ENCODE measurements at regions not wholly inside any gene's neighbourhood (a gene's known extent, or its start where the extent isn't known, plus 50 kb on each side); places are given as distances from the start of the nearest gene placed in this dataset.

- DNase-seq (ENCODE audit: low spot score): no peak
- no peaks in the 10 kb centered on the region for H3K4me1 ChIP-seq (ENCODE audit: control insufficient read depth in 4 of 4, insufficient read depth in 4 of 4, low read length in 3 of 4)
- no peaks in the 10 kb centered on the region for H3K27me3 ChIP-seq (ENCODE audit: control insufficient read depth in 4 of 4, insufficient read depth in 4 of 4, low read length in 3 of 4)
- H3K36me3 ChIP-seq (ENCODE audit: control insufficient read depth in 4 of 4, insufficient read depth in 3 of 4, low read depth in 1 of 4, low read length in 3 of 4): no peaks in the 10 kb centered on the region
- TF ChIP-seq NR2F2 (IDR thresholded peaks at IDR 0.05) (no peak), MAX (IDR thresholded peaks at IDR 0.05) (no peak), SP1 (IDR thresholded peaks at IDR 0.05) (no peak), GABPA (IDR thresholded peaks at IDR 0.05 in 1 of 2, conservative IDR thresholded peaks at IDR 0.05 in 1 of 2) (no peak), RAD21 (IDR thresholded peaks at IDR 0.05) (no peak)
- no peak overlapping the region for H3K9ac ChIP-seq (ENCODE audit: low read depth in 1 of 2, low read length in 2 of 2)
- no peak overlapping the region for H3K4me3 ChIP-seq (ENCODE audit: low read depth in 1 of 3, low read length in 3 of 3)
- no peaks in the 10 kb centered on the region for H3K9me3 ChIP-seq (ENCODE audit: control insufficient read depth in 4 of 4, low read length in 3 of 4)
- 72% methylated on average over 5 of the region's 5 CpGs for whole genome bisulfite sequencing
- H3K27ac ChIP-seq (ENCODE audit: low read depth in 1 of 2, low read length in 2 of 2): no peak overlapping the region
These were observed 120.3 kb downstream of the MAD2L1 start for GRCh38 chr4:119946359-119946758.

- Histone ChIP-seq H3K27me3 (ENCODE audit: control insufficient read depth in 4 of 4, insufficient read depth in 4 of 4, low read length in 3 of 4) (no peaks in the 10 kb centered on the region), H3K4me1 (ENCODE audit: control insufficient read depth in 4 of 4, insufficient read depth in 4 of 4, low read length in 3 of 4) (no peaks in the 10 kb centered on the region), H3K27ac (ENCODE audit: low read depth in 1 of 2, low read length in 2 of 2) (no peak overlapping the region), H3K4me3 (ENCODE audit: low read depth in 1 of 3, low read length in 3 of 3) (no peak overlapping the region), H3K9ac (ENCODE audit: low read depth in 1 of 2, low read length in 2 of 2) (no peak overlapping the region), H3K36me3 (ENCODE audit: control insufficient read depth in 4 of 4, insufficient read depth in 3 of 4, low read depth in 1 of 4, low read length in 3 of 4) (no peaks in the 10 kb centered on the region), H3K9me3 (ENCODE audit: control insufficient read depth in 4 of 4, low read length in 3 of 4) (no peaks in the 10 kb centered on the region)
- TF ChIP-seq HNF4G (IDR thresholded peaks at IDR 0.05) (no peak), SP1 (IDR thresholded peaks at IDR 0.05) (no peak)
- WGBS: 75% methylated on average over 1 of the region's 1 CpG
- no peak for DNase-seq (ENCODE audit: low spot score)
These were observed 123.8 kb downstream of the MAD2L1 start for GRCh38 chr4:119942806-119943205.

GRCh38 chr4:119940557-119940956 lies 126.1 kb downstream of the MAD2L1 start:
- 82% methylated on average over 1 of the region's 1 CpG for WGBS

GRCh38 chr4:119939071-119939995 lies 127.3 kb downstream of the MAD2L1 start:
- H3K36me3 ChIP-seq (ENCODE audit: control insufficient read depth in 4 of 4, insufficient read depth in 3 of 4, low read depth in 1 of 4, low read length in 3 of 4): no peaks in the 10 kb centered on the region
- no peak for DNase-seq (ENCODE audit: low spot score)
- H3K4me3 ChIP-seq (ENCODE audit: low read depth in 1 of 3, low read length in 3 of 3): no peak overlapping the region
- TF ChIP-seq NR2F2 (IDR thresholded peaks at IDR 0.05): no peak
- TF ChIP-seq HNF4G (IDR thresholded peaks at IDR 0.05): no peak
- TF ChIP-seq RXRA (IDR thresholded peaks at IDR 0.05): no peak
- TF ChIP-seq GABPA (IDR thresholded peaks at IDR 0.05 in 1 of 2, conservative IDR thresholded peaks at IDR 0.05 in 1 of 2): no peak
- no peak for TF ChIP-seq MAX (IDR thresholded peaks at IDR 0.05)
- TF ChIP-seq ZBTB33 (IDR thresholded peaks at IDR 0.05): no peak
- H3K27ac ChIP-seq (ENCODE audit: low read depth in 1 of 2, low read length in 2 of 2): no peak overlapping the region
- no peaks in the 10 kb centered on the region for H3K27me3 ChIP-seq (ENCODE audit: control insufficient read depth in 4 of 4, insufficient read depth in 4 of 4, low read length in 3 of 4)
- H3K4me1 ChIP-seq (ENCODE audit: control insufficient read depth in 4 of 4, insufficient read depth in 4 of 4, low read length in 3 of 4): no peaks in the 10 kb centered on the region
- no peaks in the 10 kb centered on the region for H3K9me3 ChIP-seq (ENCODE audit: control insufficient read depth in 4 of 4, low read length in 3 of 4)
- 74% methylated on average over 6 of the region's 6 CpGs for whole genome bisulfite sequencing
- H3K9ac ChIP-seq (ENCODE audit: low read depth in 1 of 2, low read length in 2 of 2): no peak overlapping the region

More at GRCh38 chr4:119940557-119940956, 126.1 kb downstream of the MAD2L1 start:
- DNase-seq (ENCODE audit: low spot score): no peak
- Histone ChIP-seq H3K27me3 (ENCODE audit: control insufficient read depth in 4 of 4, insufficient read depth in 4 of 4, low read length in 3 of 4) (no peaks in the 10 kb centered on the region), H3K9me3 (ENCODE audit: control insufficient read depth in 4 of 4, low read length in 3 of 4) (no peaks in the 10 kb centered on the region), H3K4me3 (ENCODE audit: low read depth in 1 of 3, low read length in 3 of 3) (no peak overlapping the region), H3K9ac (ENCODE audit: low read depth in 1 of 2, low read length in 2 of 2) (no peak overlapping the region), H3K27ac (ENCODE audit: low read depth in 1 of 2, low read length in 2 of 2) (no peak overlapping the region), H3K4me1 (ENCODE audit: control insufficient read depth in 4 of 4, insufficient read depth in 4 of 4, low read length in 3 of 4) (no peaks in the 10 kb centered on the region), H3K36me3 (ENCODE audit: control insufficient read depth in 4 of 4, insufficient read depth in 3 of 4, low read depth in 1 of 4, low read length in 3 of 4) (no peaks in the 10 kb centered on the region)
- TF ChIP-seq TAF1 (conservative IDR thresholded peaks at IDR 0.05) (no peak), GABPA (IDR thresholded peaks at IDR 0.05 in 1 of 2, conservative IDR thresholded peaks at IDR 0.05 in 1 of 2) (no peak), FOXA2 (IDR thresholded peaks at IDR 0.05) (no peak), JUND (IDR thresholded peaks at IDR 0.05) (no peak)
